ENCODE measurements at regions not wholly inside any gene's neighbourhood (a gene's known extent, or its start where the extent isn't known, plus 50 kb on each side); places are given as distances from the start of the nearest gene placed in this dataset.

DNA sequence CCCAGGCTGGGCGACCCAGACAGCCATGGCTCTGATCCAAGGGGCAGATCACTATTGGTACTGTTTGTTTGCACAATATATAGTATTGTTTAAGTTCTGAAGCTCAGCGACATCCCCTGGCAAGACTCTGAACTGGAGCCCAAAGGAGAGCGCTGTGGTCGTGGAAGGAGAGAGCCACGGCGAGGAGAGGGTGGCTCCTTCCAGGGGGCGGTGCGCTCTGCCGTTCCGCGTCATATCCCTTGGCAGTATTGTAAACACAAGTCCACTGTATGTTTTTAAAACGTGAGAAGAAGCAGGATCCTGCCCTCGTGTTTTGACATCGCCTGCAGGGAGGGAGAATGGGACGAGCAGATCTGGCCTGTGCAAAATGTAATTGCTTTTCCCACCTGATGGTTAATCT lies 185.5 kb downstream of the RAB28 start:
- TF ChIP-seq, protein P1, sequence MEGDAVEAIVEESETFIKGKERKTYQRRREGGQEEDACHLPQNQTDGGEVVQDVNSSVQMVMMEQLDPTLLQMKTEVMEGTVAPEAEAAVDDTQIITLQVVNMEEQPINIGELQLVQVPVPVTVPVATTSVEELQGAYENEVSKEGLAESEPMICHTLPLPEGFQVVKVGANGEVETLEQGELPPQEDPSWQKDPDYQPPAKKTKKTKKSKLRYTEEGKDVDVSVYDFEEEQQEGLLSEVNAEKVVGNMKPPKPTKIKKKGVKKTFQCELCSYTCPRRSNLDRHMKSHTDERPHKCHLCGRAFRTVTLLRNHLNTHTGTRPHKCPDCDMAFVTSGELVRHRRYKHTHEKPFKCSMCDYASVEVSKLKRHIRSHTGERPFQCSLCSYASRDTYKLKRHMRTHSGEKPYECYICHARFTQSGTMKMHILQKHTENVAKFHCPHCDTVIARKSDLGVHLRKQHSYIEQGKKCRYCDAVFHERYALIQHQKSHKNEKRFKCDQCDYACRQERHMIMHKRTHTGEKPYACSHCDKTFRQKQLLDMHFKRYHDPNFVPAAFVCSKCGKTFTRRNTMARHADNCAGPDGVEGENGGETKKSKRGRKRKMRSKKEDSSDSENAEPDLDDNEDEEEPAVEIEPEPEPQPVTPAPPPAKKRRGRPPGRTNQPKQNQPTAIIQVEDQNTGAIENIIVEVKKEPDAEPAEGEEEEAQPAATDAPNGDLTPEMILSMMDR (IDR thresholded peaks at IDR 0.05; ENCODE audit: extremely low read depth, insufficient read depth, missing control alignments): no peak
- DNase-seq (ENCODE audit: low spot score): no peak
- in situ Hi-C loops (cut with MboI; ENCODE audit: low pct_unique_long_range_greater_than_20kb, low sequenced_read_pairs, unreplicated experiment): no loop called here

DNA sequence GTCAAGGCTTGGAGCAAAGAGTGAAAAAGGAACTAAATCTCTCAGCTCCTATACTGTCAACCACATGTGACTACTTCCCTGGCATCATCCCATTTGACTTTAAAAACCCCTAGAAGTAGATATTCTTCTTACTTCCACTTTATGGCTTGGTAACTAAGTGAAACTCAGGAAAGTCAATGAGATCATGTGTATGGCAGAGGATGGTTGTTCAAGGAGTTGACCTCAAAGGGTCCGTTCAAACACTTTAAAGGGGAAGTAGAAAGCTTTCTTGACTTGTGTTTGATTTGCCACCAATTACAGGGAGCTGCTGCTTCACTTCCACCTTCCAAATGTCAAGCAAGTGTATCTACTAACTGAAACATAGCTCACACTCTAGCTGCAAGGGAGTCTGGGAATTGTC lies 187.2 kb downstream of the RAB28 start:
- TF ChIP-seq, protein P1 (IDR thresholded peaks at IDR 0.05; ENCODE audit: extremely low read depth, insufficient read depth, missing control alignments): no peak
- in situ Hi-C loops (cut with MboI; ENCODE audit: low pct_unique_long_range_greater_than_20kb, low sequenced_read_pairs, unreplicated experiment): no loop called here
- no peak for DNase-seq (ENCODE audit: low spot score)

DNA sequence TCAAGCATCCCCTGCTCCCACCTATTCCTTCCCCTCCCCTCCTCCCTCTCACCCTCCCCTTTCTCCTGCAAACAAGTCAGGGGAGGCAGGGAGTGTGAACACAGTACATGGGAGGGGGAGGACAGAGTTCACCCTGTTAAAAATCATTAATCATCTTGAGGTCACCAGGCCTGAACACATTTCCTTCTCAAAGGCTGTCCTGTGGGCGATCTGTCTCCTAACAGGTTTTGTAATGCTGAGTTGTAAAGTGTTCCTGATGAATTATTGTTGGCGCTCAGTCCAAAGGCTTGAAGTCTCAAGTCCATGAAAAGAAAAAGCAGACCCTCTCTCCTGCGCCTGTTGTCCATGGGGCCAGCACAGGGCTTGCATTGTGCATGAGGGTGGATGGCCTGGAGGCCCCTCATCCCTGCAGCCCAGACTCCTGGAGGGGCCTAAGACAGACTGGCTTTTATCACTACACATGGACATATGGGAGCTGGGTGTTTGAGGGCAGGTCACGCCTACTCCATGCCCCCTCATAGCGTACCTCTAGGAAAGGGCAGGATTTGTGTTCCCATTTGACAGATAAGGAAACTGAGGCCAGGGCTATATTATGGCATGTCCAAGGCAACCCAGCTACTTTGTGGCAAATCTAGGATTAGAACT lies 189.1 kb downstream of the RAB28 start:
- in situ Hi-C loops (cut with MboI; ENCODE audit: low pct_unique_long_range_greater_than_20kb, low sequenced_read_pairs, unreplicated experiment): no loop called here
- DNase-seq (ENCODE audit: low spot score): no peak
- TF ChIP-seq, protein P1 (IDR thresholded peaks at IDR 0.05; ENCODE audit: extremely low read depth, insufficient read depth, missing control alignments): no peak

DNA sequence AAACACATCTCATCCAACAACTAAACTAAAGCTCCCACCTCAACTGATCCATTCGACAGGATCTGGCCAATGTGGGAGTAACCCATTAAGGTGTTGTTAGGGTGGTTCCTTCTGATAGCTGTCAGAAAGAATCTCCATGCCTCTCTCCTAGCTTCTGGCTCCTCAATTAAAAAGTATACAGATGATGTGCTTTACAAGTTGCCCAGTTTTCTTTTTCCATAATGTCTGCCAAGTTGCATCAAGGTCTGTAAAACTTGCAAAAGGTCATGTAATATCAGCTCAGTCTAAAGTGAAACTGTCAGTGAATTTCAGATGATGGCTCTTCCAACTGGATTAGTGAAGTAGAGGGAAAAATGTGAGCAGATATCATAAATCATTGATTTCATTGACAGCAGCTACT lies 191.8 kb downstream of the RAB28 start:
- in situ Hi-C loops (cut with MboI; ENCODE audit: low pct_unique_long_range_greater_than_20kb, low sequenced_read_pairs, unreplicated experiment): no loop called here
- TF ChIP-seq, protein P1 (IDR thresholded peaks at IDR 0.05; ENCODE audit: extremely low read depth, insufficient read depth, missing control alignments): no peak
- DNase-seq (ENCODE audit: low spot score): no peak

DNA sequence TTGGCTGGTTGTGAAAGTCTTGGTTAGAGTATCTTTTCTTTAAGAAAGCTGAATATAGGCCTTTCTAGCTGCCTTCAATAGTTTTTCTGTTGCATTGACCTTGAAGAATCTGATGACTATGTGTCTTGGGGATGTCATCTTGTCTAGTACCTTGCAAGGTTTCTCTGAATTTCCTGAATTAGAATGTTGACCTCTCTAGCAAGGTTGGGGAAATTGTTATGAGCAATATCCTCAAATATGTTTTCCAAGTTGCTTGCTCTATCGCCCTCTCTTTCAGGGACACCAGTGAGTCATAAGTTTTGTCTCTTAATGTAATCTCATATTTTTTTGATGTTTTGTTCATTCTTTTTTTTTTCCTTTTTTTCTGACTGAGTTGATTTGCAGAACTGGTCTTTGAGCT lies 194.7 kb downstream of the RAB28 start:
- DNase-seq (ENCODE audit: low spot score): no peak
- TF ChIP-seq, protein P1 (IDR thresholded peaks at IDR 0.05; ENCODE audit: extremely low read depth, insufficient read depth, missing control alignments): no peak
- in situ Hi-C loops (cut with MboI; ENCODE audit: low pct_unique_long_range_greater_than_20kb, low sequenced_read_pairs, unreplicated experiment): no loop called here

DNA sequence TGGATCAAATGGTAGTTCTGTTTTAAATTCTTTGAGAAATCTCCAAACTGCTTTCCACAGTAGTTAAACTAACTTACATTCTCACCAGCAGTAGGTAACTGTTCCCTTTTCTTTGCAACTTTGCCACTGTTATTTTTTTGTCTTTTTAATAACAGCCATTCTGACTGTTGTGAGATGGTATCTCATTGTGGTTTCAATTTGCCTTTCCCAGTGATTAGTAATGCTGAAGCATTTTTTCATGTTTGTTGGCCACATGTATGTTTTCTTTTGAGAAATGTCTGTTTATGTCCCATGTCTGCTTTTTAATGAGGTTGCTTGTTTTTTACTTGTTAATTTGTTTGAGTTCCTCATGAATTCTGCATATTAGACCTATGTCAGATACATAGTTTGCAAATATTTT lies 198.8 kb downstream of the RAB28 start:
- in situ Hi-C loops (cut with MboI; ENCODE audit: low pct_unique_long_range_greater_than_20kb, low sequenced_read_pairs, unreplicated experiment): no loop called here
- no peak for DNase-seq (ENCODE audit: low spot score)

More for the DNA sequence above, 198.8 kb downstream of the RAB28 start:
- TF ChIP-seq, protein P1 (IDR thresholded peaks at IDR 0.05; ENCODE audit: extremely low read depth, insufficient read depth, missing control alignments): no peak

Measured in GM13977 (cell line).